Trophoblast cell (in vitro differentiated cells and primary cell): ENCODE measurements at regions not wholly inside any gene's neighbourhood (a gene's known extent, or its start where the extent isn't known, plus 50 kb on each side); places are given as distances from the start of the nearest gene placed in this dataset.

Source experiments
- DNase-seq, 2 donors: peaks; one replicate each; pipeline ENCODE4 v3.0.0-alpha.2; 2016
- H2AFZ ChIP-seq: 2 replicates; pipeline ENCODE4 v1.6.1; 2013; ENCODE audit warnings: low read length, moderate library complexity, mild to moderate bottlenecking; ENCODE audit not compliant: insufficient read depth, poor library complexity
- H2AK5ac ChIP-seq: 2 replicates; pipeline ENCODE4 v1.6.1; 2013; ENCODE audit warnings: mild to moderate bottlenecking, low read length
- H2BK120ac ChIP-seq: 2 replicates; pipeline ENCODE4 v1.6.1; 2013; ENCODE audit warnings: low read length, mild to moderate bottlenecking, moderate library complexity; ENCODE audit not compliant: insufficient read depth, poor library complexity
- H2BK12ac ChIP-seq: 2 replicates; pipeline ENCODE4 v1.6.1; 2013; ENCODE audit warnings: mild to moderate bottlenecking, low read length, moderate library complexity
- H2BK5ac ChIP-seq: 2 replicates; pipeline ENCODE4 v1.6.1; 2013; ENCODE audit warnings: low read length, low read depth, moderate library complexity, mild to moderate bottlenecking; ENCODE audit not compliant: poor library complexity
- H3K14ac ChIP-seq: 2 replicates; pipeline ENCODE4 v1.6.1; 2013; ENCODE audit warnings: mild to moderate bottlenecking, low read length
- H3K18ac ChIP-seq: 2 replicates; pipeline ENCODE4 v1.6.1; 2013; ENCODE audit warnings: mild to moderate bottlenecking, low read length
- H3K23ac ChIP-seq: 2 replicates; pipeline ENCODE4 v1.6.1; 2013; ENCODE audit warnings: low read length
- H3K27ac ChIP-seq: 2 replicates; pipeline ENCODE4 v1.5.1; 2013; ENCODE audit warnings: low read depth, mild to moderate bottlenecking, inconsistent platforms, low read length, moderate library complexity
- H3K27me3 ChIP-seq: 2 replicates; pipeline ENCODE4 v1.6.1; 2013; ENCODE audit warnings: inconsistent platforms, mild to moderate bottlenecking, low read length, moderate library complexity; ENCODE audit not compliant: insufficient read depth
- H3K36me3 ChIP-seq, 2 experiments: 1 replicate in 1 of 2; 2 replicates in 1 of 2; pipeline ENCODE4 v1.6.1; 2013; ENCODE audit warnings: low read length in 2 of 2, mild to moderate bottlenecking in 2 of 2, moderate library complexity in 1 of 2; ENCODE audit not compliant: insufficient read depth in 2 of 2, control insufficient read depth in 1 of 2
- H3K4ac ChIP-seq: 2 replicates; pipeline ENCODE4 v1.6.1; 2013; ENCODE audit warnings: low read depth, mild to moderate bottlenecking, low read length, moderate library complexity
- H3K4me1 ChIP-seq, 2 experiments: 1 replicate in 1 of 2; 2 replicates in 1 of 2; pipeline ENCODE4 v1.6.1; 2013; ENCODE audit warnings: low read length in 2 of 2, mild to moderate bottlenecking in 2 of 2, moderate library complexity in 1 of 2; ENCODE audit not compliant: insufficient read depth in 2 of 2, control insufficient read depth in 1 of 2
- H3K4me2 ChIP-seq: 2 replicates; pipeline ENCODE4 v1.6.1; 2013; ENCODE audit warnings: inconsistent platforms, mild to moderate bottlenecking, low read length, moderate library complexity
- H3K4me3 ChIP-seq: 2 replicates; pipeline ENCODE4 v1.5.1; 2013; ENCODE audit warnings: mild to moderate bottlenecking, low read depth, low read length, inconsistent platforms
- H3K79me1 ChIP-seq: one replicate; pipeline ENCODE4 v1.6.1; 2013; ENCODE audit warnings: low read length
- H3K79me2 ChIP-seq: 2 replicates; pipeline ENCODE4 v1.6.1; 2013; ENCODE audit warnings: low read length, mild to moderate bottlenecking; ENCODE audit not compliant: control insufficient read depth, insufficient read depth, poor library complexity
- H3K9ac ChIP-seq: 2 replicates; pipeline ENCODE4 v1.6.1; 2013; ENCODE audit warnings: mild to moderate bottlenecking, low read length
- H3K9me3 ChIP-seq: 2 replicates; pipeline ENCODE4 v1.6.1; 2013; ENCODE audit warnings: low read depth, mild to moderate bottlenecking, control low read depth, inconsistent platforms, low read length; ENCODE audit not compliant: insufficient read depth
- H4K12ac ChIP-seq: 2 replicates; pipeline ENCODE4 v1.6.1; 2013; ENCODE audit warnings: low read depth, mild to moderate bottlenecking, low read length, moderate library complexity
- H4K8ac ChIP-seq: 2 replicates; pipeline ENCODE4 v1.6.1; 2013; ENCODE audit warnings: low read depth, mild to moderate bottlenecking, low read length, moderate library complexity
- H4K91ac ChIP-seq: one replicate; pipeline ENCODE4 v1.6.1; 2013; ENCODE audit warnings: low read depth, mild to moderate bottlenecking, low read length, moderate library complexity
- WGBS: extraction: QIAGEN DNeasy Blood & Tissue Kit; methylation state at CpG from one replicate; pipeline ENCODE4 v1.1.7; 2013; ENCODE audit warnings: missing lambda C conversion rate; ENCODE audit not compliant: insufficient read length, insufficient coverage; ENCODE audit errors: extremely low coverage; 5-methylcytosine and 5-hydroxymethylcytosine counted together

GRCh38 chr6:19059102-19059501, 672.0 kb downstream of the RNF144B start:
- Histone ChIP-seq H3K27ac (no peak overlapping the region), H4K91ac (no peak overlapping the region), H3K4me3 (no peak overlapping the region), H3K79me1 (no peaks in the 10 kb centered on the region), H2AK5ac (no peak overlapping the region), H3K18ac (no peak overlapping the region), H3K4me1 (no peaks in the 10 kb centered on the region), H3K23ac (no peak overlapping the region), H2BK12ac (no peak overlapping the region), H3K36me3 (no peaks in the 10 kb centered on the region), H3K79me2 (no peaks in the 10 kb centered on the region), H2BK120ac (no peak overlapping the region), H4K12ac (no peak overlapping the region), H2AFZ (no peak overlapping the region), H3K9ac (no peak overlapping the region), H3K4me2 (no peak overlapping the region), H2BK5ac (no peak overlapping the region), H3K9me3 (no peaks in the 10 kb centered on the region), H3K4ac (no peak overlapping the region), H3K27me3 (no peaks in the 10 kb centered on the region), H3K14ac (no peak overlapping the region), H4K8ac (no peak overlapping the region)
- WGBS = no CpG with 5 or more reads among the region's 4 CpGs
- DNase-seq = no peak

- Histone ChIP-seq H4K91ac (no peak overlapping the region), H3K4me3 (no peak overlapping the region), H3K14ac (no peak overlapping the region), H2AK5ac (no peak overlapping the region), H3K79me2 (no peaks in the 10 kb centered on the region), H3K79me1 (no peaks in the 10 kb centered on the region), H3K23ac (no peak overlapping the region), H3K9me3 (no peaks in the 10 kb centered on the region), H3K9ac (no peak overlapping the region), H3K36me3 (no peaks in the 10 kb centered on the region), H2BK120ac (no peak overlapping the region), H3K4ac (no peak overlapping the region), H3K27ac (no peak overlapping the region), H3K27me3 (no peaks in the 10 kb centered on the region), H4K8ac (no peak overlapping the region), H3K4me2 (no peak overlapping the region), H2AFZ (no peak overlapping the region), H4K12ac (no peak overlapping the region), H3K18ac (no peak overlapping the region), H3K4me1 (no peaks in the 10 kb centered on the region), H2BK12ac (no peak overlapping the region), H2BK5ac (no peak overlapping the region)
- no peak for DNase-seq
- no CpG with 5 or more reads among the region's 3 CpGs for WGBS
Measured at GRCh38 chr6:19067165-19067564, 680.0 kb downstream of the RNF144B start.

GRCh38 chr6:19070520-19070919, 683.4 kb downstream of the RNF144B start:
- H3K79me1 ChIP-seq = no peaks in the 10 kb centered on the region

GRCh38 chr6:19083801-19084200, 696.7 kb downstream of the RNF144B start:
- Histone ChIP-seq H3K4ac (no peak overlapping the region), H2AFZ (no peak overlapping the region), H2BK12ac (no peak overlapping the region), H3K14ac (no peak overlapping the region), H4K8ac (no peak overlapping the region), H3K4me1 (no peaks in the 10 kb centered on the region), H3K9ac (no peak overlapping the region), H3K79me2 (no peaks in the 10 kb centered on the region), H3K27ac (no peak overlapping the region), H4K12ac (no peak overlapping the region), H3K18ac (no peak overlapping the region), H3K4me2 (no peak overlapping the region), H3K27me3 (no peaks in the 10 kb centered on the region), H3K9me3 (no peaks in the 10 kb centered on the region), H3K23ac (no peak overlapping the region), H3K36me3 (no peaks in the 10 kb centered on the region), H3K79me1 (no peaks in the 10 kb centered on the region), H2AK5ac (no peak overlapping the region), H3K4me3 (no peak overlapping the region), H2BK120ac (no peak overlapping the region), H4K91ac (no peak overlapping the region), H2BK5ac (no peak overlapping the region)
- WGBS = no CpG with 5 or more reads among the region's 1 CpG
- DNase-seq = no peak

More at GRCh38 chr6:19070520-19070919, 683.4 kb downstream of the RNF144B start:
- Histone ChIP-seq H3K23ac (no peak overlapping the region), H3K36me3 (no peaks in the 10 kb centered on the region), H3K4me3 (no peak overlapping the region), H3K4ac (no peak overlapping the region), H2BK5ac (no peak overlapping the region), H2AK5ac (no peak overlapping the region), H2BK12ac (no peak overlapping the region), H3K4me1 (no peaks in the 10 kb centered on the region), H3K14ac (no peak overlapping the region), H3K4me2 (no peak overlapping the region), H3K79me2 (no peaks in the 10 kb centered on the region), H2BK120ac (no peak overlapping the region), H4K12ac (no peak overlapping the region), H4K8ac (no peak overlapping the region), H3K9ac (no peak overlapping the region), H2AFZ (no peak overlapping the region), H3K27ac (no peak overlapping the region), H3K9me3 (no peaks in the 10 kb centered on the region), H3K27me3 (no peaks in the 10 kb centered on the region), H3K18ac (no peak overlapping the region), H4K91ac (no peak overlapping the region)
- DNase-seq = no peak
